Astrocyte (in vitro differentiated cells and primary cell): ENCODE measurements at regions not wholly inside any gene's neighbourhood (a gene's known extent, or its start where the extent isn't known, plus 50 kb on each side); places are given as distances from the start of the nearest gene placed in this dataset.

Experiments used
- DNase-seq: peaks from one replicate; pipeline ENCODE4 v3.0.0-alpha.2; 2010; ENCODE audit warnings: low read depth
- FAIRE-seq: peaks from 2 replicates; lab custom pipeline; 2011; peaks lifted over from hg19 to GRCh38; lab: Jason Lieb, UNC
- H2AFZ ChIP-seq: 2 replicates; pipeline ENCODE4 v1.6.0; 2012; ENCODE audit warnings: low read depth, low read length, inconsistent platforms
- H3K27ac ChIP-seq: 2 replicates; pipeline ENCODE4 v1.5.1; 2011; ENCODE audit warnings: low read depth, low read length, inconsistent platforms
- H3K27me3 ChIP-seq: 2 replicates; pipeline ENCODE4 v1.6.0; 2011; ENCODE audit warnings: low read length, inconsistent platforms; ENCODE audit not compliant: insufficient read depth
- H3K36me3 ChIP-seq: 2 replicates; pipeline ENCODE4 v1.5.1; 2011; ENCODE audit warnings: low read length, inconsistent platforms; ENCODE audit not compliant: insufficient read depth
- H3K4me1 ChIP-seq: 2 replicates; pipeline ENCODE4 v1.5.1; 2011; ENCODE audit warnings: low read length, inconsistent platforms; ENCODE audit not compliant: insufficient read depth
- H3K4me2 ChIP-seq: 2 replicates; pipeline ENCODE4 v1.6.0; 2012; ENCODE audit warnings: low read length, inconsistent platforms
- H3K4me3 ChIP-seq: 2 replicates; pipeline ENCODE4 v1.5.1; 2011; ENCODE audit warnings: low read depth, mild to moderate bottlenecking, low read length, inconsistent platforms; ENCODE audit not compliant: insufficient read depth
- H3K79me2 ChIP-seq: 2 replicates; pipeline ENCODE4 v1.6.0; 2012; ENCODE audit warnings: mild to moderate bottlenecking, low read length, inconsistent platforms; ENCODE audit not compliant: insufficient read depth
- H3K9ac ChIP-seq: 2 replicates; pipeline ENCODE4 v1.6.0; 2012; ENCODE audit warnings: mild to moderate bottlenecking, low read length, inconsistent platforms
- H3K9me3 ChIP-seq: 2 replicates; pipeline ENCODE4 v1.5.1; 2012; ENCODE audit warnings: low read depth, mild to moderate bottlenecking, low read length, inconsistent platforms; ENCODE audit not compliant: insufficient read depth
- H4K20me1 ChIP-seq: 2 replicates; pipeline ENCODE4 v1.6.0; 2012; ENCODE audit warnings: low read length, inconsistent platforms; ENCODE audit not compliant: insufficient read depth
- H3K27ac Mint-ChIP-seq: one replicate; pipeline ENCODE4 v1.8.0; 2021; ENCODE audit warnings: mild to moderate bottlenecking, mixed read lengths; ENCODE audit not compliant: unreplicated experiment
- H3K27me3 Mint-ChIP-seq: one replicate; pipeline ENCODE4 v1.8.0; 2021; ENCODE audit warnings: low read depth, mixed read lengths; ENCODE audit not compliant: unreplicated experiment
- H3K36me3 Mint-ChIP-seq: one replicate; pipeline ENCODE4 v1.8.0; 2021; ENCODE audit warnings: low read depth, mixed read lengths; ENCODE audit not compliant: unreplicated experiment
- H3K4me1 Mint-ChIP-seq: one replicate; pipeline ENCODE4 v1.8.0; 2021; ENCODE audit warnings: low read depth, mixed read lengths; ENCODE audit not compliant: unreplicated experiment
- H3K4me3 Mint-ChIP-seq: one replicate; pipeline ENCODE4 v1.8.0; 2021; ENCODE audit warnings: mild to moderate bottlenecking, moderate library complexity, mixed read lengths; ENCODE audit not compliant: unreplicated experiment
- H3K9me3 Mint-ChIP-seq: one replicate; pipeline ENCODE4 v1.8.0; 2021; ENCODE audit warnings: mild to moderate bottlenecking, mixed read lengths; ENCODE audit not compliant: unreplicated experiment
- EZH2 ChIP-seq: IDR thresholded peaks from 2 replicates; pipeline ENCODE4 v1.6.1; 2012; ENCODE audit warnings: mild to moderate bottlenecking, low read length, inconsistent platforms; ENCODE audit not compliant: insufficient read depth
- TF ChIP-seq, protein P1 (sequence below): IDR thresholded peaks from 2 replicates; pipeline ENCODE4 v1.5.1; 2011; ENCODE audit warnings: low read depth, mild to moderate bottlenecking, inconsistent platforms, low read length, moderate library complexity; ENCODE audit not compliant: insufficient read depth

DNA sequence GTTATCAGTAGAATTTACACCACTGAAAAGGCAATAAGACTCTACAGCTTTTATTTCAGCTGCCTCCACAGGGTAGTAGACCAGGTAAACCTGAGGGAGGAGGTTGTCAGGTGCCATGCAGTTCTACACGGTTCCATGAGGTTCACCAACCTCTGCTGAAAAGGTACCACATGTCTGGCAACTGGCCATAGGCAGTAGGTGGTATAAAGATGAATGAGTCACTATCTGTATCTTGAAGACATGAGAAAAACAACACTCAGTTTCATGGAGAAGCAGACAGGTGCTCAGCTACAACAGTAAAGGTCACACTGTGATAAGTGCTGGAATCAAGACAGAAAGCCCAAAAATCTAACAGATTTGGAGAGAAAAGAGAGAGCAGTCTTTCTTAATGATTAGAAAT is 145.4 kb downstream of the PTGER3 start:
- Histone ChIP-seq H3K36me3 (no peaks in the 10 kb centered on the region), H3K79me2 (no peaks in the 10 kb centered on the region), H3K4me1 (no peaks in the 10 kb centered on the region), H3K4me2 (no peak overlapping the region), H3K9ac (no peak overlapping the region), H3K9me3 (no peaks in the 10 kb centered on the region), H2AFZ (no peak overlapping the region), H4K20me1 (no peaks in the 10 kb centered on the region), H3K27me3 (no peaks in the 10 kb centered on the region), H3K4me3 (no peak overlapping the region), H3K27ac (no peak overlapping the region)
- peaks cover 5% of the 10 kb centered on the region for H3K4me1 Mint-ChIP-seq
- H3K27ac Mint-ChIP-seq: no peak overlapping the region
- H3K36me3 Mint-ChIP-seq: no peaks in the 10 kb centered on the region
- FAIRE-seq: no peak
- H3K27me3 Mint-ChIP-seq: peaks cover 9% of the 10 kb centered on the region
- no peak overlapping the region for H3K4me3 Mint-ChIP-seq
- TF ChIP-seq, protein P1, sequence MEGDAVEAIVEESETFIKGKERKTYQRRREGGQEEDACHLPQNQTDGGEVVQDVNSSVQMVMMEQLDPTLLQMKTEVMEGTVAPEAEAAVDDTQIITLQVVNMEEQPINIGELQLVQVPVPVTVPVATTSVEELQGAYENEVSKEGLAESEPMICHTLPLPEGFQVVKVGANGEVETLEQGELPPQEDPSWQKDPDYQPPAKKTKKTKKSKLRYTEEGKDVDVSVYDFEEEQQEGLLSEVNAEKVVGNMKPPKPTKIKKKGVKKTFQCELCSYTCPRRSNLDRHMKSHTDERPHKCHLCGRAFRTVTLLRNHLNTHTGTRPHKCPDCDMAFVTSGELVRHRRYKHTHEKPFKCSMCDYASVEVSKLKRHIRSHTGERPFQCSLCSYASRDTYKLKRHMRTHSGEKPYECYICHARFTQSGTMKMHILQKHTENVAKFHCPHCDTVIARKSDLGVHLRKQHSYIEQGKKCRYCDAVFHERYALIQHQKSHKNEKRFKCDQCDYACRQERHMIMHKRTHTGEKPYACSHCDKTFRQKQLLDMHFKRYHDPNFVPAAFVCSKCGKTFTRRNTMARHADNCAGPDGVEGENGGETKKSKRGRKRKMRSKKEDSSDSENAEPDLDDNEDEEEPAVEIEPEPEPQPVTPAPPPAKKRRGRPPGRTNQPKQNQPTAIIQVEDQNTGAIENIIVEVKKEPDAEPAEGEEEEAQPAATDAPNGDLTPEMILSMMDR: no peak
- TF ChIP-seq EZH2: no peak
- H3K9me3 Mint-ChIP-seq: peaks cover 7% of the 10 kb centered on the region
- DNase-seq: no peak

DNA sequence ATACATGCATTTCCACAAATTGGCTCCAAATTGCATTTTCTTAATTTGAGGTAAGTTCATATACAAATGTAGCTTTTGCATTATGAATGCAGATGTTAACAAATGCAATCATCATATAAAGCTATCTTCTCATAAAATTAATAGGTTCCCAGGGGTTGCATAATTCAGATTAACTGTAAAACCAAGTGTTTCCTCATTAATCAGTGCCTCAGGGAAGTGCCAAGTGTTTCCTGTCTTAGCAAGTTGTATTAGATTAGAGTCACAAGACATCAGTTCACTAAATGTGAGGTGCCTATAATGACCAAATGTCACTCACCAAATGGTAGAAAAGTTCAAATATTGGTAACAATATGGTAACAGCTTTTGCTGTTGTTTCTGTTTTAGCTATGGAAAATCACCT is 140.8 kb downstream of the PTGER3 start:
- no peak for DNase-seq
- Histone ChIP-seq H3K4me3 (no peak overlapping the region), H3K4me2 (no peak overlapping the region), H3K9ac (no peak overlapping the region), H3K27ac (no peak overlapping the region), H2AFZ (no peak overlapping the region), H3K79me2 (no peaks in the 10 kb centered on the region), H3K36me3 (no peaks in the 10 kb centered on the region), H3K4me1 (no peaks in the 10 kb centered on the region), H4K20me1 (no peaks in the 10 kb centered on the region), H3K9me3 (no peaks in the 10 kb centered on the region), H3K27me3 (no peaks in the 10 kb centered on the region)
- Mint-ChIP-seq H3K4me3 (no peak overlapping the region), H3K27me3 (peaks cover 7% of the 10 kb centered on the region), H3K9me3 (peaks cover 4% of the 10 kb centered on the region), H3K4me1 (no peaks in the 10 kb centered on the region), H3K36me3 (no peaks in the 10 kb centered on the region), H3K27ac (no peak overlapping the region)
- FAIRE-seq: no peak
- TF ChIP-seq, protein P1: no peak
- no peak for TF ChIP-seq EZH2

DNA sequence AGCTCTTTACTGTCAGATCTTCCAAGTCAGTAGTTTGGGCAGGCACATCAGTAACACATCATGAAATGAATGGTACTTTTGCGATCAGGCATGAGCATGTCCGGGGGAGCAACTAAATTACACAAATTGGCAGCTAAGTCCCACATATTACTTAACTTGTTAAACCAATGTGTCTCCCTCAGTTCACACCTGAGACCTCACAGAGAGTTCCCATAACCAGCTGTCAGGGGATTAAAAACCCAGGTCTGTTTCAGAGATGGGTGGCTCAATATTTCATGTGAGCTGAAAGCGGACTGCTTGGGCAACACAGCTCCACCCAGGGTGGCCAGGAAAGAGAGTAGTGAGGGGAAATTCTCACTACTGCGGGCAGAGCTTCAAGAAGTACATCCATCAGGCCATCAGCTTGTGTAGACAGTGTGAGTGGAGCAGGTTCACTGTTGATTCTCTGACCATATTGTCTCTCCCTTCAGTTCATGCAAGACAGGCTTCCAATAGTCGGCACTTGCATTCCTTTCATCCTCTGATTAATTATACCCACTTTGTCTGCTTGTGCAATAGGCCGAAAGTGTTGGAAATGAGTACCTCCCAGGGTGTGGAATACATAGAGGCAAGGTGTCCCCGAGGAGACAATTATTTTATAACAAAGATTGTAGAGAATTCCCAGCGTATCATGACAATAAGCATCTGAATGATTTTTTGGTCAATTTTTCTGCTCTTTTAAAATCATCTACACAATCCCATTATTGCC is 139.9 kb downstream of the PTGER3 start:
- no peak overlapping the region for H3K4me3 ChIP-seq
- no peak overlapping the region for H3K27ac ChIP-seq
- no peaks in the 10 kb centered on the region for H3K9me3 ChIP-seq
- Mint-ChIP-seq H3K36me3 (no peaks in the 10 kb centered on the region), H3K27me3 (peaks cover 7% of the 10 kb centered on the region), H3K4me1 (no peaks in the 10 kb centered on the region), H3K4me3 (no peak overlapping the region), H3K27ac (no peak overlapping the region), H3K9me3 (peaks cover 4% of the 10 kb centered on the region)
- H3K36me3 ChIP-seq: no peaks in the 10 kb centered on the region
- no peaks in the 10 kb centered on the region for H3K79me2 ChIP-seq
- DNase-seq: no peak
- H3K4me1 ChIP-seq: no peaks in the 10 kb centered on the region
- H3K9ac ChIP-seq: no peak overlapping the region
- TF ChIP-seq EZH2: no peak
- no peaks in the 10 kb centered on the region for H3K27me3 ChIP-seq
- no peak for FAIRE-seq
- H2AFZ ChIP-seq: no peak overlapping the region
- H3K4me2 ChIP-seq: no peak overlapping the region
- H4K20me1 ChIP-seq: no peaks in the 10 kb centered on the region
